DMS79 (cell line): ENCODE measurements at regions not wholly inside any gene's neighbourhood (a gene's known extent, or its start where the extent isn't known, plus 50 kb on each side); places are given as distances from the start of the nearest gene placed in this dataset.
"Not testable (repeated sequence)": the region's sequence is repeated elsewhere in the genome, so short reads cannot be mapped to it uniquely, and the experiment has no call there.

ENCODE experiments used
- DNase-seq: peaks from one replicate; lab custom pipeline; 2025; lab: John Stamatoyannopoulos, UW

DNA sequence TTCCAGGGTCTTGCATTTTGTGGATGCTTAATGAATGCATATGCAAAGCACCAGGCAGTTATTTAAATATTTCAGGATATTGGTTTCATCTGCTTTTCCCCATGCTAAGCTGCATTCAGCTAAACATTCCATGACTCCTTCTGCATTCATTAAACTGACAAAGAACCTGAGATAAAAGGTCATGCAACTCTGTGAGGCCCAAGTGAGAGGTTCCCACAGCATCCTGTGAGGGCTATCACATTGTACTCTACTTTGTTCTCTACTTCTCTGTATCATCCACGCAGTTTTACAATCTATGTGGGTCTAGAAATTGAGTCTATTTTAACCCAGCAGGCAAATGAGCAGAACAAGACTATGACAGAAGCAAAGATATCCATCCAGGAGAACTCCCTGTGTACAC, 86.4 kb upstream of the PRSS16 start:
- no peak for DNase-seq

DNA sequence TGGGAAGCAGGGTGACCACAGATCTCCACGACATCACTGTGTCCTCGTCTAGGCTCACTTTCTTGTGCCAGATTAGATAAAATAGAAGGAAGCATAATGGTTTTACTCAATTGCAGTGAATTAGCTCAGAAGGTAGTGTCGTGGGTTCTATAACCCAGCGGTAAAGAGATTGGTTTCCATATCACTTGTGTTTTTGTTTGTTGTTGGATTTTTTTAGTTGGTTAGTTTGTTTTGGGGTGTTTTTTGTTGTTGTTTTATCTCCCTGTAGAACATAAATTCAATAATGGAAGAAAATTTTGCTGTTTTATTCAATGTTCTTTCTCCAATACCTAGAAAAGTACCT, 85.9 kb upstream of the PRSS16 start:
- DNase-seq, result no peak

DNA sequence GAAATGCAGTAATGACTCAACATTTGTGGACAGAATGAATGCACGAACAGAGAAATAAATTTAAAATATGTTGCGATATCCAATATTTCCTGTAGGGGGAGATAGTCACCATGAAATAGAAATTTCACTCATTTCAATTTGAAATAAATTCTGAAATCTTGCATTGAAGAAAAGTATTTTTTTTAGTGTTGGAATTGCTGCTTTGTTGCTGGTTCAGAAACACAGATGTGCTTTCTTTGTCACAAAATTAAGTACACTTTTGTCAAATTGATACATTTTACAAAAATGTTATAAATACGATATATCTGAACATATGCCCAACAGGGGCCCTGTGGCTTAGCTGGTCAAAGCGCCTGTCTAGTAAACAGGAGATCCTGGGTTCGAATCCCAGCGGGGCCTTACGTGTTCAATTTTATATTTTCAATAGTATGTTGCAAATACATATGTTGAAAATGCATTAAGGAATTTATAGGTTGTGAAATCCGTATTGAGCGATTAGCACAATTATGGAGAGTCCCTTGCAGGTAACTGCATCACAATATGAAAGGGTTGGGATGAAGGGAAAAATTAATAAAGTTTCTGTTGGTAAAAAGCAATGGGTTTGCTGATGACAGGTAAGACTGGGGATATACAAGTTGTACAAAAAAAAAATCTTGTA, 85.4 kb upstream of the PRSS16 start:
- DNase-seq, result no peak

DNA sequence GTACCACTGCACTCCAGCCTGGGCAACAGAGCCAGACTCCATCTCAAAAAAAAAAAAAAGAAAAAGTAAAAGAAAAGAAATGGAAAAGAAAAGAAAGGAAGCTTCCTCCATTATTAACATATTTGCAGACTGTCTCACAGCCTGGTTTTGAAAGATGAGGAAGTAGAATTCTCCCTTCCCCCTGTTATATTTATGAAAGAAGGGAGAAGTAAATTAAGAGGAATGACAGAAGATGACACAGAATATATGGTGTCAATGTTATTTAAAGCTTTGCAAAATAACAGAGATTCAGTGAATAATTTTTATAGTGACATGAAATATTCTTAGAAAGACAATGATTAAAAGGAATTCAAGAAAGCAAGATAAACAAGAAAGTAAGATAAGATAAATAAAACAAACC, 83.7 kb upstream of the PRSS16 start:
- no peak for DNase-seq

DNA sequence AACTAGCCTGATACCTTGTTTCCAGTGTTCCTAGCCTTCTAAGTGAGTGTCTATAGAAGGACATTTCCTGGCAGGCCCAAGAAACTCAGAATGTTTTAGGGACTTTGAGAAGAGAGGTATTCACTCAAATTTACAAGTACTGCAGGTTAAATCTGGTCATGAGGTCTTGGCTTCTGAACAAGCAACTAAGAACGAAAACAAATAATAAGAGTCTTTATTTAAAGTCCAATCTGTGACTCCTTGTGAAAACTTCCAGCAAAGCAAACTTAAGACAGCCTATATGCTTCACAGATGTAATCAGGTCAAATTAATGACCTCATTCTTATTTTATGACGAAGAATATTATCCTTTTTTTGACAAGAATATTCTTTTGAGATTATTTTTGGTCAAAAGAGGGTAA, 79.4 kb upstream of the PRSS16 start:
- no peak for DNase-seq

DNA sequence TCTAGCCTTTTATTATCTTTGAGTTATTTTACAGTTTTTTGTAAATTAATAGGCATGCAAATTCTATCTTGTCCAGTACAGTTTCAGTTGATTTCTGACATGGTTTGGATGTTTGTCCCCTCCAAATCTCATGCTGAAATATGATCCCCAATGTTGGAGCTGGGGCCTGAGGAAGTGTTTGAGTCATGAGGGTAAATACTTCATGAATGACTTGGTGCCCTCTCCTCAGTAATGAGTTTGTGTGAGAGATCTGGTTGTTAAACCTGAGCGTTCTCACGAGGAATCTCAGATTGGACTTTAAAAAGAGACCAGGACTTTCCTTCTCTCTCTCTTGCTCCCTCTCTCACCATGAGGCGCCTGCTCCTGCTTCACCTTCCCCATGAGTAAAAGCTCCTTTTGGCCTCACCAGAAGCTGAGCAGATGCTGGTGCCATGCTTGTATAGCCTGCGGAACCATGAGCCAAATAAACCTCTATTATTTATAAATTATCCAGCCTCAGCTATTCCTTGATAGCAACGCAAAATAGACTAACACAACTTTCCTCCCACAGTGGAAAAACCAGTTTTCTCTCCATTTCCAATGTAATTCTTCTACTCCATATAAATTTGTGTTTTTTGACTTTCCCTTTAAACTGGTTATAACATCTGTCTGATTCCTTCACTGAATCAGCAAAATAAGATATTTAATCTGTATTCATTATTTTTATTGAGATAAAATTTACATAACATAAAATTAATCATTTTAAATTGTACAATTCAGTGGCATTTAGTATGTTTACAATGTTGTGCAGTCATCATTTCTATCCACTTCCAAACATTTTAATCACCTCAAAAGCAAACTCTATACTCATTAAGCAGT, 78.7 kb upstream of the PRSS16 start:
- DNase-seq, result no peak

DNA sequence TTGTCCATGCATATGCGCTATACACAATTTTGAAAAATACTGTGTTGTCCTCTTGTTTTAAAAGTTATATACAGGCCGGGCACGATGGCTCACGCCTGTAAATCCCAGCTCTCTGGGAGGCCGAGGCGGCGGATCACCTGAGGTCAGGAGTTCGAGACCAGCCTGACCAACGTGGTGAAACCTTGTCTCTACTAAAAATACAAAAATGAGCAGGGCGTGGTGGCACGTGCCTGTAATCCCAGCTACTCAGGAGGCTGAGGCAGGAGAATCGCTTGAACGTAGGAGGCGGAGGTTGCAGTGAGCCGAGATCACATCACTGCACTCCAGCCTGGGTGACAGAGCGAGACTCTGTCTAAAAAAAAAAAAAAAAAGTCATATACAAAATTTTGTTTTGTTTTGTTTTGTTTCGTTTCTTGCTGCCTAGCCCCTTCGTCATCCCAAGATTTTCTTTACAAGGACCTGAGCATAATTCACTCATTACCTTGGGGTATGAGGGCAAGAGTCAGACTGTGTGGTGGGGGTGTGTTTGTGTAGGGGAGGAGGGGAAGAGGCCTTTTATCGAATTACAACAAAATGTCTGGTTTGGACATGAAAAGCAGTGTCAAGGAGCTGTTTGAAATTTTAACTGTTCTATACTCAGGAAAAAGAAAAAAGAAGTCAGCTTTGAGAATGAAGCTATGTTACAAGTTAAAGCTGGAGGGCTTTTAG, 74.8 kb upstream of the PRSS16 start:
- not testable (repeated sequence) for DNase-seq

DNA sequence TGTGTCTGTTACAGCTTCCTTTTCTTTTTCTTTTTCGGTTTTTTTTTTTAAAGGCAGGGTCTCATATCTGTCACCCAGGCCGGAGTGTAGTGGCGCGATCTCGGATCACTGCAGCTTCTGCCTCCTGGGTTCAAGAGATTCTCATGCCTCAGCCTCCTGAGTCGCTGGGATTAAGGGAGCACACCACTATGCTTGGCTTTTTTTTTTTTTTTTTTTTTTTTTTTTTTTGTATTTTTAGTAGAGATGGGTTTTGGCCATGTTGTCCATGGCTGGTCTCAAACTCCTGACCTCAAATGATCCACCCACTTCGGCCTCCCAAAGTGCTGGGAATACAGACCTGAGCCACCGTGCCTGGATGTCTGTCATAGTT, 74.3 kb upstream of the PRSS16 start:
- DNase-seq, result not testable (repeated sequence)

DNA sequence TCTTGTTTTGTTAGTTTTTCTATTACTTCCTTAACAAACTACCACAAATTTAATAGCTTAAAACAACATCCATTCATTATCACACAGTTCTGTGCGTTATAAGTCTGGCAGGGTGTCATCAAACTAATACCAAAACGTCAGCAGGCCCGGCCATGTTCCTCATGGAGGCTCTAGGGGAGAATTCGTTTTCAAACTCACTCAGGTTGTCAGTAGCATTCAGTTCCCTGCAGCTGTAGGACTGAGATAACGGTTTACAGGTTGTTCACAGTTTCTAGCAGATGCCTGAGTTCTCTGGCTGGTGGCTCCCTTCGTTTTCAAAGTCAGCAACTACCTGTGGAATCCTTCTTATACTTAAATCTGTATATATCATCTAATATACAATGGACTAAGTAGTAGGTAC, 72.5 kb upstream of the PRSS16 start:
- no peak for DNase-seq

DNA sequence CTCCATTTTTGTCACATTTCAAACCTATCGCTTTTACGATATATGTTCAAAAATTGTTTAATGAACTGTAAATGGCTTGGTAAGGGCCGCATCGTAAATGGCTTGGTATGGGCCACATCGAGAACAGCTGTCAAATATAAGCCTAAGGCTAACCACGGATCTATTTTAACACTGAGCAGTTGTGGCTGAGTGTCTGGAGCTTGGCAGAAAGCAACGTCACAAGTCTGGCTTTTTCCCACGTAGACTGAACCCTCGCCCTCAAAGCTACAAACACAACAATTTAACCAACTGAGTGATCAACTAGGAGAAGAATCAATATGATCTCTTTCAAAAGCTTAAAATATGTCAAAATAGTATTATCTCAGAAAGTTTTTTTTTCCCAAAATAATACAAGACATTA, 71.4 kb upstream of the PRSS16 start:
- no peak for DNase-seq

DNA sequence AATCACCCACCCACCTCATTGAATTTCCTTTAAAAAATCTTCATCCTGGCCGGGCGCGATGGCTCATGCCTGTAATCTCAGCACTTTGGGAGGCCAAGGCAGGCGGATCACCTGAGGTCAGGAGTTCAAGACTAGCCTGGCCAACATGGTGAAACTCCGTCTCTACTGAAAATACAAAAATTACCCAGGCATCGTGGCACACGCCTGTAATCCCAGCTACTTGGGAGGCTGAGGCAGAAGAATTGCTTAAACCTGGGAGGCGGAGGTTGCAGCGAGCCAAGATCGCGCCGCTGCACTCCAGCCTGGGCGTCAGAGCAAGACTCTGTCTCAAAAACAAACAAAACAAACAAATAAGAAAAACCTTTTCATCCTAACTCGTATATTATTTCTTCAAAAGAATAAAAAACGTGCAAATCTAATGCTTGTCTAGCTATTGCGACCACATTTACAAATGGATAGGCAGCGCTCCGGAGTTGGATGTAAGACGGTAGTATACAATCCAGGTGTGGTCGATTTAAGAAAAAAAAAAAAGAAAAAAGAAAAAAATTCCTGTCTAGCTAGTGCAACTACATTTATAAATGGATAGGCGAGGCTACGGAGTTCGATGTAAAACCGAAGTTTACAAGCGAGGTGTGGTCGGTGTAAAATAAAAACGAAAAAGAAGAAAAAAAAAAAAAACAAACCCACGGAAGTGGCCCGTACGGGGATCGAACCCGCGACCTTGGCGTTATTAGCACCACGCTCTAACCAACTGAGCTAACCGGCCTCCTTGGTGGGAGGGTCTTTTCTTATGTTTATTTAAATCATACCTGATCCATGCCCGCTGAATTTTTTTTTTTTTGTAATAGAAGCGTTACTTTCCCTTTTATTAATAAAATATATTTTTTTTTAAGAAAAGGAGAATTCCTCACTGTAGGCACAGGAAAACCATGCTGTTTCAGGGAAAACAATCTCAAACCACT, 70.7 kb upstream of the PRSS16 start:
- DNase-seq, result peak; percentile 6

DNA sequence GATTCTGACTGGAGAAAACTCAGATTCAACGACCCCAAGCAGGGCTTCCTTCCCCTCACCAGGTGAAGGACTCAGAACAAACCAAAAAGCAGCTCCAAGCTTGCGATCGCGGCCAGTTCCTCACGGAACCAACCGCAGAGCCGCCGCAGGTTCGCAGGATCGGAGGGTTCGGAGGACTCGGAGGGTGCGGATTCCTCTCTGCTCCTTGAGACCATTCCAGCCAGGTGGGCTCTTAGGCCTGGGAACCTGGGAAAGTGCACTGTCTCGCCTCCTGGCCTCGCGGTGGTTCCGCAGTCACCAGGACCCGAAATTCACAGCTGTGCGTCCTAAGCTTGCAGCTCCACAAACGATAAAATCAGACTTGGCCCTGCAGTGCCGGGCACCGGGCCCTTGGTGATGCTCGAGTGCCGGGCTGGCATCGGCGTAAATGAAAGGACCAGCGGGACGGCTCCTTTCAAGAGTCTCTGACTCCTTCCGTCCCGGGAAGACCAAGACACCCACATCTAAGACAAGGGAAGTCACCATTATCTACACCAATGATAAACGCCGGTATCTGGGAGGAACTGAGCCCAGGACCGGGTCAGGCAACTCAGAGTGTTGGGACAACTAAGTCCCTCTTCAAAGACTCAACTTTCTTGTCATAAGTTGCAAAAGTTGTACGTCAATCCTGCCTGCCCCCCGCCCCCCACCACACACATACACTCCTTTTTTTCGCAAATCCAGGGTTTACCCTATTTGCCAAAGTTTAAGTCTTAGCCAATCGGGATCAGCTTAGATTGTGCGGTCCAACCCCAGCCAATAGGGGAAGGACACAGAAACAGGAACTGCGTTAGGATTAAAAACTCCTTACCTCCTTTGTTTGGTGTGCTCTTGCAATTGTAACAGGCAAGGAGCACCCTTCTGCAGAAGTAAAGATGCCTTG, 69.8 kb upstream of the PRSS16 start:
- peak; percentile 14 for DNase-seq

DNA sequence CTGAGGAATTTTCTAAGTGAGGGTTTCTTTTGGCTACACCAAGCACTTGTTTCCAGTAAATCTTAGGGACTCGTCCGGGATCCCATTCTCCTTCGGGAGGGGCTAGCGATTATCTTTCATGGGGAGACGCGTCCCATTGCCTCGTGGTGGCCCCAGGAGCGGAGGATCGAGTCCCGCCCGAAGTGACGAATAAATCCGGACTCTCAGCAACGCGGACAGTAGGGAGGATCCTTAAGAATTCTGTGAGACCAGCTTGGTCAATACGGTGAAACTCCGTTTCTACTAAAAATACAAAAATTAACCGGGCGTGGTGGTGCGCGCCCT, 69.1 kb upstream of the PRSS16 start:
- no peak for DNase-seq

DNA sequence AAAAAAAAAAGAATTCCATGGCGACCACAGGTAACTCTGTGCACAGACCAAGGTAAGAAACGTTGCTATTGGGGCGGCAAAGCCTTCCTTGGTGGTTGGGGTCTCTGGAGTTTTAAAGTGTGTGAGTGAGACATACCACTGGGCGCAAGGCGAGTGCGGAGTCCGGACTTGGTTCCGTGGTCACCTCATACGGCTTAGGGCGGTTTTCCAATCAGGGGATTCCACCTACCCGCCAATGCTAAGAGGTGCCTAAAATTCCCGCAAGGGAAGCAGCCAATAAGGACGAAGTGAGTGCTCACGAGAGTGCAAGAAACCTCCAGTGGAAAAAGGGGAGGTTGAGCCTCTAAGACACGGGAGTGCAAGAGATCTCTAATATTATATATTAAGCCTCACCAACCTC, 68.6 kb upstream of the PRSS16 start:
- DNase-seq, result no peak

DNA sequence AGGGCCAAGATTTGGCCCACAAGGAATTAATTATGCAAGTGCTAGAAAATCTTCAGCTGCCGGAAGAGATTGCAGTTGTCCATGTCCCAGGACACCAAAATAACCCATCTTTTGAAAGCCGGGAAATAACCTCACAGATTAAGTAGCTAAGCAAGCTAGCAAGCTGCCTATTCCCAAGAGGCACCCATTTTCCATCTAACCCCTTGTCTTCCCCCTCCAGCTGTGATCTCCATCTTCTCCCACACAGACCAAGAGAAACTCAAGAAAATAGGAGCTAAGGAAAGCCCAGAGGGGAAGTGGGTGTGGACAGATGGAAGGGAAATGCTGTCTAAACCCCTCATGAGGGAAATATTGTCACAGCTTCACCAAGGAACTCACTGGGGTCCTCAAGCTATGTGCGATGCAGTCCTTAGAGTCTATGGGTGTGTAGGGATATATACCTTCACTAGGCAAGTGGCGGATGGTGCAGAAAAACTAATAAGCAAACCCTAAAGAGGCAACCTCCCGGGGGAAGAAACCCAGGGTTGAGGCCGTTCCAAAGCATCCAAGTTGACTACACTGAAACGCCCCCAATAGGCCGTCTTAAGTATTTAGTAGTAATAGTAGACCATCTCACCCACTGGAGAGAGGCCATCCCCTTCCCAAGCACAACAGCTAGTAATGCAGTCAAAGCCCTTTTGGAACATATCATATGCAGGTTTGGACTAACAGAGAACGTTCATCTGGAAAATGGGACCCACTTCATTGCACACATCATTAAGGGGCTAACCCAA, 64.3 kb upstream of the PRSS16 start:
- DNase-seq, result no peak

DNA sequence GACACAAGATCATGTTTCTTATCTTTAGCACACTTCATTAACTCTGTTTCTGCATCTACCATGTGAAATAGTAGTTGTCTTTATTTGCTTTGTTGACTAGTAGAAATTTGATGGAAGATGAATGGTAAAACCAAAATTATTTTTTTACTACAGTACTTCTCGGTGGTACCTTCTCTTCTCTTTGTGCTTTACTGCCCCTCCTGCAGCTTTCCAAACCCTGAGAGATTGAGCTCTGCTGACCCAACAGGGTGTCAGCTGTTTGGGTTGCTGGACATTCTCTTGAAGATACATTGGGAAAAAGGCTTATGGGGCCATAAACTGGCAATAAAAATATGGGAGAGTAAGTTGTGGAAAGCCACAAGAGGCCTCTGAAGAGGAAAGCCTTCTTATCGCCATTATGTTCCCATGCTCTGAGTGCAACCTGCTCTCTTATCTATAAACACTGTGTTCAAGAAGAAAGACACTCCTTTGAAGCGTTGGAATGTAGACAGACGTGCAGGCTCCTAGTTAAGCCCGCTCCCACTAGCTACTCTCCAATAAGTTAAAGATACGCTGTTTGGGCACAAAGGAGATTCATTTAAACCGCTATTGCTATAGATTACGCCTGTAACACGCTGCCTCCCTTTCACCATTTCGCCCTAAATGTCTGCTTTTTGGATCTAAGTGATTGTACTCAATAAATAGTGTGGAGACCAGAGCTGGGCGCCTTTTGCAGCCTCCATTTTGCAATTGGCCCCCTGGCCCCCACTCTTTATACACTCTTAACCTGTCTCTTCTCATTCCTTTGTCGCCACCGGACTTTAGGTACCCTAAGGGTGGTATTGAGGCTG, 60.1 kb upstream of the PRSS16 start:
- no peak for DNase-seq

DNA sequence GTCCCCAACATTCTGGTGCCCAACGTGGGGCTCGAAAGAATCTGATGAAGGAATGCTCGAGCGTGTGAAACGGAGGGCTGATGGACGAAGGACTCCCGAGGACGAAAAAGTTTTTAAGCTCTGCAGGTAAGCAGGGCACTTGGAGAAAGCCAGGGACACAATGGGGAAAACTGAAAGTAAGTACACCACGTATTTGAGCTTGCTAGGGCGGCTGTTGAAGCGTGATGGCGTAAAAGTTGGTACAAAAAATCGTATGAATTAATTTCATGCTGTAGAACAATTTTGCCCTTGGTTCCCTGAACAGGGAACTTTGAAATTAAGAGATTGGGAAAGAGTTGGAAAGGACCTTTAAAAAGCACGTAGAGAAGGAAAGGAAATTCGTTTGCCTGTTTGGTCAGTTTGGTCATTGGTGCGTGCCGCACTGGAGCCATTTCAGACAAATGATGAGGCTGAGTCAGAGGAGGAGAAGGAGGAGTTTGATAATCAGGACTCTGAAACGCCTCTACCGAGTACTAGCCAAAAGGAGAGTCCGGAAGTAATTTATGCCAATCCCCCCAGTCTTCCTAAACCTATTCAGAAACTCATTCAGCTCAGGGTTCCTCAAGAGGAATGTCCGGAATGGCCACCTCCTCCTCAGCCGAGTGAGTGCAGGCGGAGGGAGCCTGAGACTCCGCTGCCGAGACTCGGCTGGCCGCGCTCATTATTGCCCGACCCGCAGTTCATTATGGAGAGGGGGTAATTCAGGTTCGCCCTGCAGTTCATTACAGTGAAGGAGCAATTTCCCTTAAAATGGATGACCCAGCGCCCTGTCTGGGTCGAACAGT, 59.2 kb upstream of the PRSS16 start:
- DNase-seq, result peak; percentile 6

DNA sequence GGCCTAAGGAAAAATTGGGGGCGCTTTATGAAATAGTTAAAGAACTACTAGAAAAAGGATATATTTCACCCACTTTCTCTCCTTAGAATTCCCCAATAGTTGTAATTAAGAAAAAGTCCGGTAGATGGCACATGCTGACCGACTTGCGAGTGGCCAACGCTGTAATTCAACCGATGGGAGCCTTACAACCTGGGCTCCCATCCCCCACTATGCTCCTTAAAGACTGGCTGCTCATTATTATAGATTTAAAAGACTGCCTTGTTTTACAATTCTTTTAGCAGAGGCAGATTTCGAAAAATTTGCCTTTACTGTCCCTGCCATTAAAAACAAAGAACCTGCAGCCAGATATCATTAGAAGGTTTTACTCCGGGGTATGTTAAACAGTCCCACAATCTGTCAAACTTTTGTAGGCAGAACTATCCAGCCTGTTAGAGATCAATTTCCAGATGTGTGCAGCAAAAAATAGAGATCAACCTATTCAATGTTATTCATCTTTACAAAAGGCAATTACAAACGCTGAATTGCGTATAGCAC, 58.5 kb upstream of the PRSS16 start:
- DNase-seq, result peak; percentile 8
